Fibroblast of lung (primary cell): ENCODE measurements at regions not wholly inside any gene's neighbourhood (a gene's known extent, or its start where the extent isn't known, plus 50 kb on each side); places are given as distances from the start of the nearest gene placed in this dataset.

Experiments
- DNase-seq, 2 donors: peaks; one replicate each; pipeline versions ENCODE4 v3.0.0 to v3.0.0-alpha.2; 2010; ENCODE audit warnings: low read depth in 2 of 2
- H2AFZ ChIP-seq: 2 replicates; pipeline ENCODE4 v1.5.1; 2012; ENCODE audit warnings: low read length, control low read depth, inconsistent platforms
- H3K27ac ChIP-seq: 2 replicates; pipeline ENCODE4 v1.5.1; 2011; ENCODE audit warnings: low read length, control low read depth; ENCODE audit not compliant: insufficient read depth
- H3K27me3 ChIP-seq: 2 replicates; pipeline ENCODE4 v1.5.1; 2011; ENCODE audit warnings: mild to moderate bottlenecking, low read length; ENCODE audit not compliant: control insufficient read depth, insufficient read depth
- H3K36me3 ChIP-seq: 2 replicates; pipeline ENCODE4 v1.5.1; 2011; ENCODE audit warnings: low read length; ENCODE audit not compliant: control insufficient read depth, insufficient read depth
- H3K4me1 ChIP-seq: 2 replicates; pipeline ENCODE4 v1.5.1; 2011; ENCODE audit warnings: low read length; ENCODE audit not compliant: control insufficient read depth, insufficient read depth; ENCODE audit errors: extremely low read depth
- H3K4me2 ChIP-seq: 2 replicates; pipeline ENCODE4 v1.5.1; 2011; ENCODE audit warnings: low read length, control low read depth; ENCODE audit not compliant: insufficient read depth; ENCODE audit errors: extremely low read depth
- H3K4me3 ChIP-seq, 4 experiments: fragments of 200-600 bp in 1 of 4; sonication (generic) in 1 of 4; replicated peaks in 1 of 4; 2 replicates each; pipeline ENCODE4 v1.5.1; 2011 to 2016; ENCODE audit warnings: low read length in 4 of 4, low read depth in 3 of 4, mild to moderate bottlenecking in 3 of 4, control low read depth in 2 of 4, inconsistent platforms in 1 of 4, mixed read lengths in 1 of 4; ENCODE audit not compliant: insufficient read depth in 1 of 4; ENCODE audit errors: control extremely low read depth in 1 of 4
- H3K79me2 ChIP-seq: 2 replicates; pipeline ENCODE4 v1.5.1; 2012; ENCODE audit warnings: mild to moderate bottlenecking, low read length, inconsistent platforms; ENCODE audit not compliant: control insufficient read depth, insufficient read depth
- H3K9ac ChIP-seq: 2 replicates; pipeline ENCODE4 v1.5.1; 2011; ENCODE audit warnings: mild to moderate bottlenecking, low read length, control low read depth; ENCODE audit not compliant: insufficient read depth
- H3K9me3 ChIP-seq: 2 replicates; pipeline ENCODE4 v1.5.1; 2012; ENCODE audit warnings: low read depth, low read length; ENCODE audit not compliant: control insufficient read depth, insufficient read depth
- H4K20me1 ChIP-seq: 2 replicates; pipeline ENCODE4 v1.5.1; 2011; ENCODE audit warnings: low read length; ENCODE audit not compliant: control insufficient read depth, insufficient read depth; ENCODE audit errors: extremely low read depth
- CTCF ChIP-seq, 2 donors: IDR thresholded peaks in 1 of 2; conservative IDR thresholded peaks in 1 of 2; 1 replicate in 1 of 2; 2 replicates in 1 of 2; pipeline ENCODE4 v1.5.1; 2011 to 2012; ENCODE audit warnings: low read length in 2 of 2, control low read depth in 1 of 2, inconsistent platforms in 1 of 2, low read depth in 1 of 2, mild to moderate bottlenecking in 1 of 2
- EZH2 ChIP-seq: IDR thresholded peaks from 2 replicates; pipeline ENCODE4 v1.5.1; 2012; ENCODE audit warnings: low read length, control low read depth, mild to moderate bottlenecking; ENCODE audit errors: missing control alignments

- no peaks in the 10 kb centered on the region for H3K36me3 ChIP-seq
- H3K27ac ChIP-seq, result no peak overlapping the region
- H3K9me3 ChIP-seq, result no peaks in the 10 kb centered on the region
- H3K4me3 ChIP-seq, result no peak overlapping the region
- DNase-seq, result peak in 1 of 2 donors; percentile 72
- no peak overlapping the region for H2AFZ ChIP-seq
- no peaks in the 10 kb centered on the region for H3K4me1 ChIP-seq
- H3K4me2 ChIP-seq, result no peak overlapping the region
- TF ChIP-seq EZH2, result no peak
- TF ChIP-seq CTCF (conservative IDR thresholded peaks at IDR 0.05 in 1 of 2, IDR thresholded peaks at IDR 0.05 in 1 of 2; ENCODE audit: low read depth in 1 of 2, low read length in 2 of 2), result no peak
- no peaks in the 10 kb centered on the region for H4K20me1 ChIP-seq
- H3K9ac ChIP-seq, result no peak overlapping the region
- no peaks in the 10 kb centered on the region for H3K27me3 ChIP-seq
- H3K79me2 ChIP-seq, result no peaks in the 10 kb centered on the region
These were observed 905.6 kb downstream of the TMEM182 start for GRCh38 chr2:103667335-103667884.

- Histone ChIP-seq H2AFZ (no peak overlapping the region), H3K27ac (no peak overlapping the region), H3K36me3 (no peaks in the 10 kb centered on the region), H4K20me1 (no peaks in the 10 kb centered on the region), H3K4me2 (no peak overlapping the region), H3K79me2 (no peaks in the 10 kb centered on the region), H3K9ac (no peak overlapping the region), H3K27me3 (no peaks in the 10 kb centered on the region), H3K4me1 (no peaks in the 10 kb centered on the region), H3K4me3 (no peak overlapping the region), H3K9me3 (no peaks in the 10 kb centered on the region)
- peak in 1 of 2 donors; percentile 8 for DNase-seq
- TF ChIP-seq CTCF (conservative IDR thresholded peaks at IDR 0.05 in 1 of 2, IDR thresholded peaks at IDR 0.05 in 1 of 2; ENCODE audit: low read depth in 1 of 2, low read length in 2 of 2), result no peak
- no peak for TF ChIP-seq EZH2
These were observed 907.7 kb downstream of the TMEM182 start for GRCh38 chr2:103669531-103669930.
